ENCODE measurements at regions not wholly inside any gene's neighbourhood (a gene's known extent, or its start where the extent isn't known, plus 50 kb on each side); places are given as distances from the start of the nearest gene placed in this dataset.

- TF ChIP-seq CTCF (IDR thresholded peaks at IDR 0.05), result no peak
- intact Hi-C loops (cut with micrococcal nuclease), result no loop called here
- no peak for ATAC-seq
- H3K4me1 Mint-ChIP-seq, result no peaks in the 10 kb centered on the region
- H3K27ac ChIP-seq (ENCODE audit: low read length), result no peak overlapping the region
- no peak overlapping the region for H3K27ac Mint-ChIP-seq
- 82% methylated on average over 5 of the region's 7 CpGs for WGBS (ENCODE audit: insufficient coverage)
- DNase-seq, result no peak
- H3K27me3 Mint-ChIP-seq (ENCODE audit: low read depth in 2 of 2), result peaks cover 8 to 17% of the 10 kb centered on the region in 2 donors
- H3K9me3 ChIP-seq (ENCODE audit: control insufficient read depth, insufficient read depth, low read length), result no peaks in the 10 kb centered on the region
- H3K9me3 Mint-ChIP-seq, result no peaks in the 10 kb centered on the region
- no peaks in the 10 kb centered on the region for H3K36me3 ChIP-seq (ENCODE audit: control insufficient read depth, insufficient read depth, low read length)
- H3K36me3 Mint-ChIP-seq, result no peaks in the 10 kb centered on the region
- no peak overlapping the region for H3K4me3 ChIP-seq (ENCODE audit: low read length)
- no peaks in the 10 kb centered on the region for H3K4me1 ChIP-seq (ENCODE audit: control insufficient read depth, insufficient read depth, low read length)
- no peaks in the 10 kb centered on the region for H3K27me3 ChIP-seq (ENCODE audit: control insufficient read depth, insufficient read depth, low read length)
- H3K4me3 Mint-ChIP-seq, result no peak overlapping the region
Measured at GRCh38 chr21:38121888-38122720, 134.7 kb upstream of the KCNJ15 start.

- Mint-ChIP-seq H3K36me3 (no peaks in the 10 kb centered on the region), H3K4me1 (no peaks in the 10 kb centered on the region), H3K4me3 (no peak overlapping the region), H3K27me3 (ENCODE audit: low read depth in 2 of 2) (peaks cover 11 to 22% of the 10 kb centered on the region in 2 donors), H3K9me3 (no peaks in the 10 kb centered on the region), H3K27ac (no peak overlapping the region)
- Histone ChIP-seq H3K27ac (ENCODE audit: low read length) (no peak overlapping the region), H3K9me3 (ENCODE audit: control insufficient read depth, insufficient read depth, low read length) (no peaks in the 10 kb centered on the region), H3K36me3 (ENCODE audit: control insufficient read depth, insufficient read depth, low read length) (no peaks in the 10 kb centered on the region), H3K4me1 (ENCODE audit: control insufficient read depth, insufficient read depth, low read length) (no peaks in the 10 kb centered on the region), H3K4me3 (ENCODE audit: low read length) (no peak overlapping the region), H3K27me3 (ENCODE audit: control insufficient read depth, insufficient read depth, low read length) (no peaks in the 10 kb centered on the region)
- no peak for DNase-seq
- intact Hi-C loops (cut with micrococcal nuclease), result no loop called here
- no peak for ATAC-seq
- no peak for TF ChIP-seq CTCF (IDR thresholded peaks at IDR 0.05)
- 89% methylated on average over 5 of the region's 5 CpGs for WGBS (ENCODE audit: insufficient coverage)
Measured at GRCh38 chr21:38123626-38124025, 133.2 kb upstream of the KCNJ15 start.

GRCh38 chr21:38126666-38127303 is 130.0 kb upstream of the KCNJ15 start:
- H3K4me3 ChIP-seq (ENCODE audit: low read length), result no peak overlapping the region
- peak in 2 of 3 donors; percentile 63 to 74 for ATAC-seq
- H3K27me3 ChIP-seq (ENCODE audit: control insufficient read depth, insufficient read depth, low read length), result no peaks in the 10 kb centered on the region
- H3K27ac ChIP-seq (ENCODE audit: low read length), result no peak overlapping the region
- peaks cover 14 to 35% of the 10 kb centered on the region in 2 donors for H3K27me3 Mint-ChIP-seq (ENCODE audit: low read depth in 2 of 2)
- peak; percentile 42 for TF ChIP-seq CTCF (IDR thresholded peaks at IDR 0.05)
- no peaks in the 10 kb centered on the region for H3K9me3 ChIP-seq (ENCODE audit: control insufficient read depth, insufficient read depth, low read length)
- no peak overlapping the region for H3K4me3 Mint-ChIP-seq
- no peaks in the 10 kb centered on the region for H3K4me1 ChIP-seq (ENCODE audit: control insufficient read depth, insufficient read depth, low read length)
- DNase-seq, result peak in 1 of 2 donors; percentile 57
- no peaks in the 10 kb centered on the region for H3K36me3 ChIP-seq (ENCODE audit: control insufficient read depth, insufficient read depth, low read length)
- no peaks in the 10 kb centered on the region for H3K4me1 Mint-ChIP-seq
- intact Hi-C loops (cut with micrococcal nuclease), result no loop called here
- H3K36me3 Mint-ChIP-seq, result no peaks in the 10 kb centered on the region
- WGBS (ENCODE audit: insufficient coverage), result 16% methylated on average over 5 of the region's 8 CpGs
- no peak overlapping the region for H3K27ac Mint-ChIP-seq
- no peaks in the 10 kb centered on the region for H3K9me3 Mint-ChIP-seq

Data from natural killer cell (primary cell).